BLaER1 (cell line): ENCODE measurements at regions not wholly inside any gene's neighbourhood (a gene's known extent, or its start where the extent isn't known, plus 50 kb on each side); places are given as distances from the start of the nearest gene placed in this dataset.

Experiments
- H3K27ac ChIP-seq: shearing (Covaris generic); formaldehyde crosslinking; 2 replicates; pipeline ENCODE4 v1.8.1; 2022
- H3K27me3 ChIP-seq: shearing (Covaris generic); formaldehyde crosslinking; 2 replicates; pipeline ENCODE4 v1.8.1; 2022
- H3K36me3 ChIP-seq: shearing (Covaris generic); formaldehyde crosslinking; 2 replicates; pipeline ENCODE4 v1.8.1; 2022
- H3K4me1 ChIP-seq: shearing (Covaris generic); formaldehyde crosslinking; 2 replicates; pipeline ENCODE4 v1.8.1; 2022
- H3K4me2 ChIP-seq: shearing (Covaris generic); formaldehyde crosslinking; 2 replicates; pipeline ENCODE4 v1.8.1; 2022
- H3K4me3 ChIP-seq: shearing (Covaris generic); formaldehyde crosslinking; 2 replicates; pipeline ENCODE4 v1.8.1; 2022
- H3K9ac ChIP-seq: shearing (Covaris generic); formaldehyde crosslinking; 2 replicates; pipeline ENCODE4 v1.8.1; 2022
- H3K9me3 ChIP-seq: shearing (Covaris generic); formaldehyde crosslinking; 2 replicates; pipeline ENCODE4 v1.8.1; 2022
- H4K20me1 ChIP-seq: shearing (Covaris generic); formaldehyde crosslinking; 2 replicates; pipeline ENCODE4 v1.8.1; 2022
- Cebpa-rat ChIP-seq: shearing (Covaris generic); IDR thresholded peaks from 2 replicates; pipeline ENCODE4 v1.8.1; 2022

- H3K9ac ChIP-seq = no peak overlapping the region
- no peak overlapping the region for H3K27ac ChIP-seq
- H3K4me2 ChIP-seq = no peak overlapping the region
- H3K4me1 ChIP-seq = no peaks in the 10 kb centered on the region
- H3K36me3 ChIP-seq = no peaks in the 10 kb centered on the region
- H3K4me3 ChIP-seq = no peak overlapping the region
- no peaks in the 10 kb centered on the region for H4K20me1 ChIP-seq
- TF ChIP-seq Cebpa-rat = no peak
- H3K27me3 ChIP-seq = no peaks in the 10 kb centered on the region
- peaks cover 36% of the 10 kb centered on the region for H3K9me3 ChIP-seq
These were observed 258.6 kb downstream of the KLF13 start for GRCh38 chr15:31585240-31585639.

GRCh38 chr15:31586841-31587240, 260.2 kb downstream of the KLF13 start:
- Histone ChIP-seq H3K9ac (no peak overlapping the region), H3K4me2 (no peak overlapping the region), H3K36me3 (no peaks in the 10 kb centered on the region), H3K27ac (no peak overlapping the region), H4K20me1 (no peaks in the 10 kb centered on the region), H3K9me3 (peaks cover 24% of the 10 kb centered on the region), H3K4me3 (no peak overlapping the region), H3K27me3 (no peaks in the 10 kb centered on the region), H3K4me1 (no peaks in the 10 kb centered on the region)
- no peak for TF ChIP-seq Cebpa-rat

GRCh38 chr15:31587583-31587982, 260.9 kb downstream of the KLF13 start:
- Histone ChIP-seq H3K9ac (no peak overlapping the region), H3K27ac (no peak overlapping the region), H3K4me3 (no peak overlapping the region), H3K36me3 (no peaks in the 10 kb centered on the region), H4K20me1 (no peaks in the 10 kb centered on the region), H3K27me3 (no peaks in the 10 kb centered on the region), H3K4me1 (no peaks in the 10 kb centered on the region), H3K4me2 (no peak overlapping the region), H3K9me3 (peaks cover 16% of the 10 kb centered on the region)
- TF ChIP-seq Cebpa-rat = no peak

- H3K36me3 ChIP-seq = no peaks in the 10 kb centered on the region
- H3K9me3 ChIP-seq = no peaks in the 10 kb centered on the region
- H3K9ac ChIP-seq = no peak overlapping the region
- no peak overlapping the region for H3K4me2 ChIP-seq
- H3K4me1 ChIP-seq = no peaks in the 10 kb centered on the region
- H3K4me3 ChIP-seq = no peak overlapping the region
- no peak for TF ChIP-seq Cebpa-rat
- no peaks in the 10 kb centered on the region for H3K27me3 ChIP-seq
- no peak overlapping the region for H3K27ac ChIP-seq
- no peaks in the 10 kb centered on the region for H4K20me1 ChIP-seq
These were observed 264.0 kb downstream of the KLF13 start for GRCh38 chr15:31590609-31591008.

- Histone ChIP-seq H3K27ac (no peak overlapping the region), H3K9ac (no peak overlapping the region), H3K4me3 (no peak overlapping the region), H4K20me1 (no peaks in the 10 kb centered on the region), H3K4me2 (no peak overlapping the region), H3K9me3 (no peaks in the 10 kb centered on the region), H3K27me3 (no peaks in the 10 kb centered on the region), H3K4me1 (no peaks in the 10 kb centered on the region), H3K36me3 (no peaks in the 10 kb centered on the region)
- TF ChIP-seq Cebpa-rat = no peak
These were observed 265.3 kb downstream of the KLF13 start for GRCh38 chr15:31591908-31592307.

- peaks cover 5% of the 10 kb centered on the region; the same call in 1 of the 2 replicates for H3K9me3 ChIP-seq
- H3K27me3 ChIP-seq = no peaks in the 10 kb centered on the region
- no peak overlapping the region for H3K9ac ChIP-seq
These were observed 270.8 kb downstream of the KLF13 start for GRCh38 chr15:31597466-31597865.

GRCh38 chr15:31598620-31599019, 272.0 kb downstream of the KLF13 start:
- no peak overlapping the region for H3K9ac ChIP-seq
- no peak overlapping the region for H3K4me2 ChIP-seq
- H3K36me3 ChIP-seq = no peaks in the 10 kb centered on the region
- no peak for TF ChIP-seq Cebpa-rat
- H3K4me1 ChIP-seq = no peaks in the 10 kb centered on the region
- no peaks in the 10 kb centered on the region for H3K27me3 ChIP-seq
- H3K9me3 ChIP-seq = peaks cover 11% of the 10 kb centered on the region; the same call in 1 of the 2 replicates
- H3K27ac ChIP-seq = no peak overlapping the region
- no peak overlapping the region for H3K4me3 ChIP-seq
- no peaks in the 10 kb centered on the region for H4K20me1 ChIP-seq

More at GRCh38 chr15:31597466-31597865, 270.8 kb downstream of the KLF13 start:
- no peak overlapping the region for H3K27ac ChIP-seq
- H4K20me1 ChIP-seq = no peaks in the 10 kb centered on the region
- no peaks in the 10 kb centered on the region for H3K4me1 ChIP-seq
- no peaks in the 10 kb centered on the region for H3K36me3 ChIP-seq
- no peak for TF ChIP-seq Cebpa-rat
- no peak overlapping the region for H3K4me2 ChIP-seq
- no peak overlapping the region for H3K4me3 ChIP-seq

- no peak overlapping the region for H3K27ac ChIP-seq
- H3K36me3 ChIP-seq = no peaks in the 10 kb centered on the region
- H3K27me3 ChIP-seq = no peaks in the 10 kb centered on the region
- no peaks in the 10 kb centered on the region for H3K4me1 ChIP-seq
- no peak overlapping the region for H3K4me2 ChIP-seq
- no peak overlapping the region for H3K9ac ChIP-seq
- H3K4me3 ChIP-seq = no peak overlapping the region
- no peaks in the 10 kb centered on the region for H4K20me1 ChIP-seq
- TF ChIP-seq Cebpa-rat = no peak
- H3K9me3 ChIP-seq = peaks cover 6% of the 10 kb centered on the region; the same call in 1 of the 2 replicates
These were observed 278.9 kb downstream of the KLF13 start for GRCh38 chr15:31605467-31605931.

GRCh38 chr15:31606194-31606669, 279.6 kb downstream of the KLF13 start:
- Histone ChIP-seq H3K27me3 (no peaks in the 10 kb centered on the region), H3K9ac (no peak overlapping the region), H3K4me1 (no peaks in the 10 kb centered on the region), H4K20me1 (no peaks in the 10 kb centered on the region), H3K27ac (no peak overlapping the region), H3K4me2 (no peak overlapping the region), H3K9me3 (peaks cover 6% of the 10 kb centered on the region; the same call in 1 of the 2 replicates), H3K4me3 (no peak overlapping the region), H3K36me3 (no peaks in the 10 kb centered on the region)
- TF ChIP-seq Cebpa-rat = no peak

- H3K4me3 ChIP-seq = no peak overlapping the region
- no peaks in the 10 kb centered on the region for H3K4me1 ChIP-seq
- H3K4me2 ChIP-seq = no peak overlapping the region
- H3K27me3 ChIP-seq = no peaks in the 10 kb centered on the region
- no peak overlapping the region for H3K9ac ChIP-seq
- no peak overlapping the region for H3K27ac ChIP-seq
- H3K9me3 ChIP-seq = peaks cover 6% of the 10 kb centered on the region; the same call in 1 of the 2 replicates
- no peaks in the 10 kb centered on the region for H3K36me3 ChIP-seq
- H4K20me1 ChIP-seq = no peaks in the 10 kb centered on the region
- TF ChIP-seq Cebpa-rat = no peak
These were observed 280.4 kb downstream of the KLF13 start for GRCh38 chr15:31606931-31607497.
